ENCODE measurements at regions not wholly inside any gene's neighbourhood (a gene's known extent, or its start where the extent isn't known, plus 50 kb on each side); places are given as distances from the start of the nearest gene placed in this dataset.

DNA sequence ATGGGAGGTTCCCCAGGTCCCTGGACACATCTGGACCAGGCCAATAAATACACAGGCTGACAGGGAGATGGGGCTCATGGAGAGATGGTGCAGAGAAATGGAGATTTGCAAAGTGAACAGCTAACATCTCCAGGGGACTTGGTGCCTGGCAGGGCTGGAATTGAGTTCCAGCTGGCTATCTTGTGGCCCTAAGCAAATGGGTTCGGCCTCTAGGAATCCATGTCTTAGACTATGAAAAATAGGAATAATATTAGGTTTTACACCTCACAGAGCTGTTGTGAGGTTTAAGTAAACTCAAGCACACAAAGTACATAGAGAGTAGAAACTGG lies 82.9 kb upstream of the SPATA12 start:
- H3K27me3 ChIP-seq (ENCODE audit: control insufficient read depth, insufficient read depth, low read length): no peaks in the 10 kb centered on the region
- H3K4me1 ChIP-seq (ENCODE audit: control insufficient read depth, insufficient read depth, low read length): no peaks in the 10 kb centered on the region
- CTCF ChIA-PET: interaction anchor here (1.1 kb wide), 1 partner anchor 11 kb away, joined by 4 read pairs; no protein-coding TSS in a partner anchor
- in situ Hi-C loops (cut with HindIII; ENCODE audit: low pct_unique_long_range_greater_than_20kb, low sequenced_read_pairs) (loop anchor here (25.0 kb wide), 1 partner anchor 110 kb away; no protein-coding TSS in a partner anchor), intact Hi-C loops (cut with micrococcal nuclease; ENCODE audit: unreplicated experiment) (no loop called here)
- no peak for DNase-seq (ENCODE audit: low read depth, low spot score)
- POLR2A ChIA-PET: no interaction called here
- TF ChIP-seq, protein P1, sequence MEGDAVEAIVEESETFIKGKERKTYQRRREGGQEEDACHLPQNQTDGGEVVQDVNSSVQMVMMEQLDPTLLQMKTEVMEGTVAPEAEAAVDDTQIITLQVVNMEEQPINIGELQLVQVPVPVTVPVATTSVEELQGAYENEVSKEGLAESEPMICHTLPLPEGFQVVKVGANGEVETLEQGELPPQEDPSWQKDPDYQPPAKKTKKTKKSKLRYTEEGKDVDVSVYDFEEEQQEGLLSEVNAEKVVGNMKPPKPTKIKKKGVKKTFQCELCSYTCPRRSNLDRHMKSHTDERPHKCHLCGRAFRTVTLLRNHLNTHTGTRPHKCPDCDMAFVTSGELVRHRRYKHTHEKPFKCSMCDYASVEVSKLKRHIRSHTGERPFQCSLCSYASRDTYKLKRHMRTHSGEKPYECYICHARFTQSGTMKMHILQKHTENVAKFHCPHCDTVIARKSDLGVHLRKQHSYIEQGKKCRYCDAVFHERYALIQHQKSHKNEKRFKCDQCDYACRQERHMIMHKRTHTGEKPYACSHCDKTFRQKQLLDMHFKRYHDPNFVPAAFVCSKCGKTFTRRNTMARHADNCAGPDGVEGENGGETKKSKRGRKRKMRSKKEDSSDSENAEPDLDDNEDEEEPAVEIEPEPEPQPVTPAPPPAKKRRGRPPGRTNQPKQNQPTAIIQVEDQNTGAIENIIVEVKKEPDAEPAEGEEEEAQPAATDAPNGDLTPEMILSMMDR (IDR thresholded peaks at IDR 0.05): no peak
- TF ChIP-seq POLR2AphosphoS5 (IDR thresholded peaks at IDR 0.05; ENCODE audit: low read depth, low read length): no peak
- TF ChIP-seq SIN3A (IDR thresholded peaks at IDR 0.05; ENCODE audit: borderline replicate concordance, insufficient read depth, low read depth, low read length): no peak
- no peak for TF ChIP-seq TCF7L2 (IDR thresholded peaks at IDR 0.05; ENCODE audit: low read depth, low read length)
- TF ChIP-seq, protein P2, sequence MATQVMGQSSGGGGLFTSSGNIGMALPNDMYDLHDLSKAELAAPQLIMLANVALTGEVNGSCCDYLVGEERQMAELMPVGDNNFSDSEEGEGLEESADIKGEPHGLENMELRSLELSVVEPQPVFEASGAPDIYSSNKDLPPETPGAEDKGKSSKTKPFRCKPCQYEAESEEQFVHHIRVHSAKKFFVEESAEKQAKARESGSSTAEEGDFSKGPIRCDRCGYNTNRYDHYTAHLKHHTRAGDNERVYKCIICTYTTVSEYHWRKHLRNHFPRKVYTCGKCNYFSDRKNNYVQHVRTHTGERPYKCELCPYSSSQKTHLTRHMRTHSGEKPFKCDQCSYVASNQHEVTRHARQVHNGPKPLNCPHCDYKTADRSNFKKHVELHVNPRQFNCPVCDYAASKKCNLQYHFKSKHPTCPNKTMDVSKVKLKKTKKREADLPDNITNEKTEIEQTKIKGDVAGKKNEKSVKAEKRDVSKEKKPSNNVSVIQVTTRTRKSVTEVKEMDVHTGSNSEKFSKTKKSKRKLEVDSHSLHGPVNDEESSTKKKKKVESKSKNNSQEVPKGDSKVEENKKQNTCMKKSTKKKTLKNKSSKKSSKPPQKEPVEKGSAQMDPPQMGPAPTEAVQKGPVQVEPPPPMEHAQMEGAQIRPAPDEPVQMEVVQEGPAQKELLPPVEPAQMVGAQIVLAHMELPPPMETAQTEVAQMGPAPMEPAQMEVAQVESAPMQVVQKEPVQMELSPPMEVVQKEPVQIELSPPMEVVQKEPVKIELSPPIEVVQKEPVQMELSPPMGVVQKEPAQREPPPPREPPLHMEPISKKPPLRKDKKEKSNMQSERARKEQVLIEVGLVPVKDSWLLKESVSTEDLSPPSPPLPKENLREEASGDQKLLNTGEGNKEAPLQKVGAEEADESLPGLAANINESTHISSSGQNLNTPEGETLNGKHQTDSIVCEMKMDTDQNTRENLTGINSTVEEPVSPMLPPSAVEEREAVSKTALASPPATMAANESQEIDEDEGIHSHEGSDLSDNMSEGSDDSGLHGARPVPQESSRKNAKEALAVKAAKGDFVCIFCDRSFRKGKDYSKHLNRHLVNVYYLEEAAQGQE (IDR thresholded peaks at IDR 0.05; ENCODE audit: insufficient read depth in 1 of 2, low read depth in 2 of 2, low read length in 1 of 2): no peak
- no peaks in the 10 kb centered on the region for H3K36me3 ChIP-seq (ENCODE audit: control insufficient read depth, insufficient read depth, low read length)
- no peak overlapping the region for H3K27ac ChIP-seq (ENCODE audit: low read length)
- H3K9me3 ChIP-seq (ENCODE audit: control insufficient read depth, insufficient read depth, low read depth, low read length): no peaks in the 10 kb centered on the region
- no peak overlapping the region for H3K4me3 ChIP-seq (ENCODE audit: low read depth in 2 of 2, low read length in 2 of 2)
- ATAC-seq: no peak
- BruUV-seq (replicated peaks): no TSS peak

DNA sequence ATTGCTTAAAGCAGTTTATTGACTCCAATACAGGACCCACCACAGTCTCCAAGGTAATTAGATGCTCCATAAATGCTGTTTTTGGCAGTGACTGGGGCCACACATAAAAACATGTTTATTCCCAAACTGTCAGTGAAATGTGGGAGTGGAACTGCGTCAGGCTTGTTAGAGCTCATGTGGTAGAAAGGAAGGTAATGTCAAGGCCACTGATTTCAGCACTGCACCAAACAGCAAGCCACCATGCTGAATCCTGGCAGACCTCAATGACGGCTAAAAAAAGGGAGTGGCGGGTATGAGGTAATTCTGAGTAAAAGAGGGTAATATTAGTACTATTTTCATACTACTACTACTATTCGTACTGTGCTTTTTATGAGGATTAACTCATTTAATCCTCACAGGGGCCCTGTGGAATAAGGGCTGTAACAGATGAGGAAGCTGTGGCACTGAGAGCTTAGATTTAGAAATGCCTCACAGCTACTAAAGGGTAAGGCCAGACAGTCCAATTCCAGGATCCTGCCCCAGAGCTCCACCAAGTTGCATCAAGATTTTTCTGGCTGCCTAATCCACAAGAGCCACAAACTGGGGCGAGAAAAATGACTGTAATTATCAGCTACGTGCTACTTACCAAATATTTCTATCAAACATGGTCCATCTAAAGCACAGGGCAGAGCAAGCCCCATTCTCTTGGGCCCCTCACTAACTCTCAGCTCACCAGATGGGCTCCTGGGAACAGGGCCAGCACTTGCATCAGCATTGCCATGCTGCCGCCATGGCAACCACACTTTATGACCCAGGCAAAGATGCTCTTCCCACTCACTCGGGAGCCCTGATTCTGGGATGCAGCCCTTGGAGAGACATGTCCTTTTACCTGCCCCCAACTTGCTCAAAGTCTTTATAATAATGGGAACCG lies 83.6 kb upstream of the SPATA12 start:
- in situ Hi-C loops (cut with HindIII; ENCODE audit: low pct_unique_long_range_greater_than_20kb, low sequenced_read_pairs): loop anchor here (25.0 kb wide), 1 partner anchor 110 kb away; no protein-coding TSS in a partner anchor
- ATAC-seq: no peak
- BruUV-seq (replicated peaks): no TSS peak

More for the DNA sequence above, 83.6 kb upstream of the SPATA12 start:
- Histone ChIP-seq H3K9me3 (ENCODE audit: control insufficient read depth, insufficient read depth, low read depth, low read length) (no peaks in the 10 kb centered on the region), H3K4me1 (ENCODE audit: control insufficient read depth, insufficient read depth, low read length) (no peaks in the 10 kb centered on the region), H3K4me3 (ENCODE audit: low read depth in 2 of 2, low read length in 2 of 2) (no peak overlapping the region), H3K27me3 (ENCODE audit: control insufficient read depth, insufficient read depth, low read length) (no peaks in the 10 kb centered on the region), H3K27ac (ENCODE audit: low read length) (no peak overlapping the region), H3K36me3 (ENCODE audit: control insufficient read depth, insufficient read depth, low read length) (no peaks in the 10 kb centered on the region)
- ChIA-PET POLR2A (no interaction called here), CTCF (no interaction called here)
- TF ChIP-seq SIN3A (IDR thresholded peaks at IDR 0.05; ENCODE audit: borderline replicate concordance, insufficient read depth, low read depth, low read length) (no peak), POLR2AphosphoS5 (IDR thresholded peaks at IDR 0.05; ENCODE audit: low read depth, low read length) (no peak), TCF7L2 (IDR thresholded peaks at IDR 0.05; ENCODE audit: low read depth, low read length) (no peak)
- TF ChIP-seq, protein P2 (IDR thresholded peaks at IDR 0.05; ENCODE audit: insufficient read depth in 1 of 2, low read depth in 2 of 2, low read length in 1 of 2): no peak
- DNase-seq (ENCODE audit: low read depth, low spot score): no peak
- intact Hi-C loops (cut with micrococcal nuclease; ENCODE audit: unreplicated experiment): no loop called here
